WTC11 (cell line): ENCODE measurements at regions not wholly inside any gene's neighbourhood (a gene's known extent, or its start where the extent isn't known, plus 50 kb on each side); places are given as distances from the start of the nearest gene placed in this dataset.

ENCODE experiments used
- ATAC-seq: fragments of 200-7000 bp; cut with Tn5 transposase; 2 replicates; pipeline ENCODE4 v1.10.0; 2021; ENCODE audit warnings: mild to moderate bottlenecking, moderate library complexity
- CTCF ChIA-PET: fragments of 300-600 bp; sonication (Branson Sonifier 250); formaldehyde crosslinking; loops from one replicate; lab custom pipeline; 2021; ENCODE audit warnings: antibody characterized with exemption; lab: Charles Lee
- POLR2A ChIA-PET: fragments of 350-600 bp; sonication (Branson Sonifier 250); formaldehyde crosslinking; loops from one replicate; lab custom pipeline; 2021; ENCODE audit warnings: antibody characterized with exemption; lab: Charles Lee
- DNase-seq: peaks from one replicate; pipeline ENCODE4 v3.0.0; 2021; ENCODE audit warnings: low spot score
- H3K27ac Mint-ChIP-seq: 2 replicates; pipeline ENCODE4 v1.8.0; 2021; ENCODE audit warnings: mixed read lengths
- H3K27me3 Mint-ChIP-seq: 2 replicates; pipeline ENCODE4 v1.8.0; 2021; ENCODE audit warnings: low read depth, mild to moderate bottlenecking, moderate library complexity, mixed read lengths
- H3K36me3 Mint-ChIP-seq: 2 replicates; pipeline ENCODE4 v1.8.0; 2021; ENCODE audit warnings: mixed read lengths
- H3K4me1 Mint-ChIP-seq: 2 replicates; pipeline ENCODE4 v1.8.0; 2022; ENCODE audit warnings: mixed read lengths
- H3K4me3 Mint-ChIP-seq: 2 replicates; pipeline ENCODE4 v1.8.0; 2021; ENCODE audit warnings: mild to moderate bottlenecking, moderate library complexity, mixed read lengths
- H3K9me3 Mint-ChIP-seq: 2 replicates; pipeline ENCODE4 v1.8.0; 2021; ENCODE audit warnings: mixed read lengths
- ETV6 ChIP-seq: sonication (generic); formaldehyde crosslinking; IDR thresholded peaks from 2 replicates; pipeline ENCODE4 v1.8.1; 2022; ENCODE audit warnings: mild to moderate bottlenecking, missing genetic modification reagents
- FOXJ3 ChIP-seq: sonication (generic); formaldehyde crosslinking; IDR thresholded peaks from 2 replicates; pipeline ENCODE4 v1.9.0; 2021; ENCODE audit warnings: missing genetic modification reagents, mild to moderate bottlenecking, borderline replicate concordance
- FOXK1 ChIP-seq: sonication (generic); formaldehyde crosslinking; IDR thresholded peaks from 2 replicates; pipeline ENCODE4 v1.8.0; 2022; ENCODE audit warnings: mild to moderate bottlenecking, moderate library complexity, missing genetic modification reagents
- FOXP4 ChIP-seq: sonication (generic); formaldehyde crosslinking; IDR thresholded peaks from 2 replicates; pipeline ENCODE4 v1.8.0; 2022; ENCODE audit warnings: mild to moderate bottlenecking, missing genetic modification reagents
- GABPB1 ChIP-seq: sonication (generic); formaldehyde crosslinking; IDR thresholded peaks from 2 replicates; pipeline ENCODE4 v1.8.1; 2023; ENCODE audit warnings: mild to moderate bottlenecking, missing genetic modification reagents
- GTF2I ChIP-seq: fragments of 250-450 bp; sonication (Bioruptor Pico); conservative IDR thresholded peaks from 2 replicates; pipeline ENCODE4 v1.4.0; 2021; ENCODE audit warnings: mild to moderate bottlenecking
- HMGA2 ChIP-seq: fragments of 250-450 bp; sonication (Bioruptor Pico); IDR thresholded peaks from 2 replicates; pipeline ENCODE4 v1.4.0; 2021; ENCODE audit warnings: mild to moderate bottlenecking, moderate library complexity
- RELA ChIP-seq: sonication (generic); formaldehyde crosslinking; IDR thresholded peaks from 2 replicates; pipeline ENCODE4 v1.8.1; 2022; ENCODE audit warnings: missing genetic modification reagents, mild to moderate bottlenecking, borderline replicate concordance
- SMAD4 ChIP-seq: sonication (generic); formaldehyde crosslinking; IDR thresholded peaks from 2 replicates; pipeline ENCODE4 v1.8.0; 2022; ENCODE audit warnings: mild to moderate bottlenecking, missing genetic modification reagents
- TP53 ChIP-seq: sonication (generic); formaldehyde crosslinking; IDR thresholded peaks from 2 replicates; pipeline ENCODE4 v1.8.1; 2023; ENCODE audit warnings: mild to moderate bottlenecking, missing genetic modification reagents
- ZBTB21 ChIP-seq: sonication (generic); formaldehyde crosslinking; IDR thresholded peaks from 2 replicates; pipeline ENCODE4 v1.8.1; 2023; ENCODE audit warnings: mild to moderate bottlenecking, missing genetic modification reagents, borderline replicate concordance
- ZNF263 ChIP-seq: sonication (generic); formaldehyde crosslinking; IDR thresholded peaks from 2 replicates; pipeline ENCODE4 v1.8.1; 2022; ENCODE audit warnings: low read depth, mild to moderate bottlenecking, moderate library complexity, missing genetic modification reagents
- TF ChIP-seq, protein P1 (sequence below): fragments of 200-600 bp; IDR thresholded peaks from 2 replicates; pipeline ENCODE4 v1.8.0; 2022; ENCODE audit warnings: antibody characterized with exemption
- TF ChIP-seq, protein P2 (sequence below): sonication (generic); formaldehyde crosslinking; IDR thresholded peaks from 2 replicates; pipeline ENCODE4 v1.8.1; 2023; ENCODE audit warnings: mild to moderate bottlenecking, missing genetic modification reagents
- TF ChIP-seq, protein P3 (sequence below): sonication (generic); formaldehyde crosslinking; IDR thresholded peaks from 2 replicates; pipeline ENCODE4 v1.8.0; 2023; ENCODE audit warnings: missing genetic modification reagents
- TF ChIP-seq, protein P4 (sequence below): sonication (generic); formaldehyde crosslinking; IDR thresholded peaks from 2 replicates; pipeline ENCODE4 v1.8.1; 2022; ENCODE audit warnings: missing genetic modification reagents, borderline replicate concordance
- TF ChIP-seq, protein P5 (sequence below): fragments of 250-450 bp; sonication (Bioruptor Pico); IDR thresholded peaks from 2 replicates; pipeline ENCODE4 v2.1.2; 2022; ENCODE audit warnings: mild to moderate bottlenecking, moderate library complexity
- TF ChIP-seq, protein P6 (sequence below): sonication (generic); formaldehyde crosslinking; IDR thresholded peaks from 2 replicates; pipeline ENCODE4 v1.8.0; 2023; ENCODE audit warnings: missing genetic modification reagents, mild to moderate bottlenecking, borderline replicate concordance
- TF ChIP-seq, protein P7 (sequence below): sonication (generic); formaldehyde crosslinking; IDR thresholded peaks from 2 replicates; pipeline ENCODE4 v1.8.0; 2022; ENCODE audit warnings: mild to moderate bottlenecking, missing genetic modification reagents

DNA sequence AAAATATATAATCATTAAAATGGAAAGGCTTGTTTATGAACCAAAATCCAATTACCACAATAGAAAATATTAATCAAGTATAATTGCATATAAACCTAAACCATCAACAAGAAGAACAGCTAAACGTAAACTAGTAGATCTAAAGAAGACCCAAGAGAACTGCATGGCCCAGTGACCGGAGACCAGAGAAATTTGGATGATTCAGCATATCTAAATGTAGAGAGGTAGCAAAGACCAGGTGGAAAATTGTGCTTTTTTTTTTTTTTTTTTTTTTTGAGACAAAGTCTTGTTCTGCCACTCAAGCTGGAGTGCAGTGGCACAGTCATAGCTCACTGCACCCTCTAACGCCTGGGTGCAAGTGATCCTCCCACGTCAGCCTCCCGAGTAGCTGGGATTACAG is 207.2 kb upstream of the SEMA3E start:
- no peaks in the 10 kb centered on the region for H3K36me3 Mint-ChIP-seq
- ATAC-seq = no peak
- ChIA-PET CTCF (no interaction called here), POLR2A (no interaction called here)
- no peaks in the 10 kb centered on the region for H3K4me1 Mint-ChIP-seq
- no peak overlapping the region for H3K4me3 Mint-ChIP-seq
- no peaks in the 10 kb centered on the region for H3K27me3 Mint-ChIP-seq
- H3K9me3 Mint-ChIP-seq = no peaks in the 10 kb centered on the region
- H3K27ac Mint-ChIP-seq = no peak overlapping the region
- no peak for DNase-seq
- TF ChIP-seq TP53 (CRISPR knock-in tag) (no peak), FOXJ3 (CRISPR knock-in tag) (no peak), FOXK1 (no peak), SMAD4 (CRISPR knock-in tag) (no peak), GABPB1 (CRISPR knock-in tag) (no peak), HMGA2 (no peak), FOXP4 (no peak), ZNF263 (no peak), GTF2I (no peak), RELA (CRISPR knock-in tag) (no peak), ZBTB21 (CRISPR knock-in tag) (no peak), ETV6 (CRISPR knock-in tag) (no peak)
- TF ChIP-seq, protein P1, sequence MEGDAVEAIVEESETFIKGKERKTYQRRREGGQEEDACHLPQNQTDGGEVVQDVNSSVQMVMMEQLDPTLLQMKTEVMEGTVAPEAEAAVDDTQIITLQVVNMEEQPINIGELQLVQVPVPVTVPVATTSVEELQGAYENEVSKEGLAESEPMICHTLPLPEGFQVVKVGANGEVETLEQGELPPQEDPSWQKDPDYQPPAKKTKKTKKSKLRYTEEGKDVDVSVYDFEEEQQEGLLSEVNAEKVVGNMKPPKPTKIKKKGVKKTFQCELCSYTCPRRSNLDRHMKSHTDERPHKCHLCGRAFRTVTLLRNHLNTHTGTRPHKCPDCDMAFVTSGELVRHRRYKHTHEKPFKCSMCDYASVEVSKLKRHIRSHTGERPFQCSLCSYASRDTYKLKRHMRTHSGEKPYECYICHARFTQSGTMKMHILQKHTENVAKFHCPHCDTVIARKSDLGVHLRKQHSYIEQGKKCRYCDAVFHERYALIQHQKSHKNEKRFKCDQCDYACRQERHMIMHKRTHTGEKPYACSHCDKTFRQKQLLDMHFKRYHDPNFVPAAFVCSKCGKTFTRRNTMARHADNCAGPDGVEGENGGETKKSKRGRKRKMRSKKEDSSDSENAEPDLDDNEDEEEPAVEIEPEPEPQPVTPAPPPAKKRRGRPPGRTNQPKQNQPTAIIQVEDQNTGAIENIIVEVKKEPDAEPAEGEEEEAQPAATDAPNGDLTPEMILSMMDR = no peak
- TF ChIP-seq, protein P2, sequence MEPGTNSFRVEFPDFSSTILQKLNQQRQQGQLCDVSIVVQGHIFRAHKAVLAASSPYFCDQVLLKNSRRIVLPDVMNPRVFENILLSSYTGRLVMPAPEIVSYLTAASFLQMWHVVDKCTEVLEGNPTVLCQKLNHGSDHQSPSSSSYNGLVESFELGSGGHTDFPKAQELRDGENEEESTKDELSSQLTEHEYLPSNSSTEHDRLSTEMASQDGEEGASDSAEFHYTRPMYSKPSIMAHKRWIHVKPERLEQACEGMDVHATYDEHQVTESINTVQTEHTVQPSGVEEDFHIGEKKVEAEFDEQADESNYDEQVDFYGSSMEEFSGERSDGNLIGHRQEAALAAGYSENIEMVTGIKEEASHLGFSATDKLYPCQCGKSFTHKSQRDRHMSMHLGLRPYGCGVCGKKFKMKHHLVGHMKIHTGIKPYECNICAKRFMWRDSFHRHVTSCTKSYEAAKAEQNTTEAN (CRISPR knock-in tag) = no peak
- TF ChIP-seq, protein P3, sequence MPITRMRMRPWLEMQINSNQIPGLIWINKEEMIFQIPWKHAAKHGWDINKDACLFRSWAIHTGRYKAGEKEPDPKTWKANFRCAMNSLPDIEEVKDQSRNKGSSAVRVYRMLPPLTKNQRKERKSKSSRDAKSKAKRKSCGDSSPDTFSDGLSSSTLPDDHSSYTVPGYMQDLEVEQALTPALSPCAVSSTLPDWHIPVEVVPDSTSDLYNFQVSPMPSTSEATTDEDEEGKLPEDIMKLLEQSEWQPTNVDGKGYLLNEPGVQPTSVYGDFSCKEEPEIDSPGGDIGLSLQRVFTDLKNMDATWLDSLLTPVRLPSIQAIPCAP = no peak
- TF ChIP-seq, protein P4, sequence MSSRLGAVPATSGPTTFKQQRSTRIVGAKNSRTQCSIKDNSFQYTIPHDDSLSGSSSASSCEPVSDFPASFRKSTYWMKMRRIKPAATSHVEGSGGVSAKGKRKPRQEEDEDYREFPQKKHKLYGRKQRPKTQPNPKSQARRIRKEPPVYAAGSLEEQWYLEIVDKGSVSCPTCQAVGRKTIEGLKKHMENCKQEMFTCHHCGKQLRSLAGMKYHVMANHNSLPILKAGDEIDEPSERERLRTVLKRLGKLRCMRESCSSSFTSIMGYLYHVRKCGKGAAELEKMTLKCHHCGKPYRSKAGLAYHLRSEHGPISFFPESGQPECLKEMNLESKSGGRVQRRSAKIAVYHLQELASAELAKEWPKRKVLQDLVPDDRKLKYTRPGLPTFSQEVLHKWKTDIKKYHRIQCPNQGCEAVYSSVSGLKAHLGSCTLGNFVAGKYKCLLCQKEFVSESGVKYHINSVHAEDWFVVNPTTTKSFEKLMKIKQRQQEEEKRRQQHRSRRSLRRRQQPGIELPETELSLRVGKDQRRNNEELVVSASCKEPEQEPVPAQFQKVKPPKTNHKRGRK (CRISPR knock-in tag) = no peak
- TF ChIP-seq, protein P5, sequence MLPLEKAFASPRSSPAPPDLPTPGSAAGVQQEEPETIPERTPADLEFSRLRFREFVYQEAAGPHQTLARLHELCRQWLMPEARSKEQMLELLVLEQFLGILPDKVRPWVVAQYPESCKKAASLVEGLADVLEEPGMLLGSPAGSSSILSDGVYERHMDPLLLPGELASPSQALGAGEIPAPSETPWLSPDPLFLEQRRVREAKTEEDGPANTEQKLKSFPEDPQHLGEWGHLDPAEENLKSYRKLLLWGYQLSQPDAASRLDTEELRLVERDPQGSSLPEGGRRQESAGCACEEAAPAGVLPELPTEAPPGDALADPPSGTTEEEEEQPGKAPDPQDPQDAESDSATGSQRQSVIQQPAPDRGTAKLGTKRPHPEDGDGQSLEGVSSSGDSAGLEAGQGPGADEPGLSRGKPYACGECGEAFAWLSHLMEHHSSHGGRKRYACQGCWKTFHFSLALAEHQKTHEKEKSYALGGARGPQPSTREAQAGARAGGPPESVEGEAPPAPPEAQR (CRISPR knock-in tag) = no peak
- TF ChIP-seq, protein P6, sequence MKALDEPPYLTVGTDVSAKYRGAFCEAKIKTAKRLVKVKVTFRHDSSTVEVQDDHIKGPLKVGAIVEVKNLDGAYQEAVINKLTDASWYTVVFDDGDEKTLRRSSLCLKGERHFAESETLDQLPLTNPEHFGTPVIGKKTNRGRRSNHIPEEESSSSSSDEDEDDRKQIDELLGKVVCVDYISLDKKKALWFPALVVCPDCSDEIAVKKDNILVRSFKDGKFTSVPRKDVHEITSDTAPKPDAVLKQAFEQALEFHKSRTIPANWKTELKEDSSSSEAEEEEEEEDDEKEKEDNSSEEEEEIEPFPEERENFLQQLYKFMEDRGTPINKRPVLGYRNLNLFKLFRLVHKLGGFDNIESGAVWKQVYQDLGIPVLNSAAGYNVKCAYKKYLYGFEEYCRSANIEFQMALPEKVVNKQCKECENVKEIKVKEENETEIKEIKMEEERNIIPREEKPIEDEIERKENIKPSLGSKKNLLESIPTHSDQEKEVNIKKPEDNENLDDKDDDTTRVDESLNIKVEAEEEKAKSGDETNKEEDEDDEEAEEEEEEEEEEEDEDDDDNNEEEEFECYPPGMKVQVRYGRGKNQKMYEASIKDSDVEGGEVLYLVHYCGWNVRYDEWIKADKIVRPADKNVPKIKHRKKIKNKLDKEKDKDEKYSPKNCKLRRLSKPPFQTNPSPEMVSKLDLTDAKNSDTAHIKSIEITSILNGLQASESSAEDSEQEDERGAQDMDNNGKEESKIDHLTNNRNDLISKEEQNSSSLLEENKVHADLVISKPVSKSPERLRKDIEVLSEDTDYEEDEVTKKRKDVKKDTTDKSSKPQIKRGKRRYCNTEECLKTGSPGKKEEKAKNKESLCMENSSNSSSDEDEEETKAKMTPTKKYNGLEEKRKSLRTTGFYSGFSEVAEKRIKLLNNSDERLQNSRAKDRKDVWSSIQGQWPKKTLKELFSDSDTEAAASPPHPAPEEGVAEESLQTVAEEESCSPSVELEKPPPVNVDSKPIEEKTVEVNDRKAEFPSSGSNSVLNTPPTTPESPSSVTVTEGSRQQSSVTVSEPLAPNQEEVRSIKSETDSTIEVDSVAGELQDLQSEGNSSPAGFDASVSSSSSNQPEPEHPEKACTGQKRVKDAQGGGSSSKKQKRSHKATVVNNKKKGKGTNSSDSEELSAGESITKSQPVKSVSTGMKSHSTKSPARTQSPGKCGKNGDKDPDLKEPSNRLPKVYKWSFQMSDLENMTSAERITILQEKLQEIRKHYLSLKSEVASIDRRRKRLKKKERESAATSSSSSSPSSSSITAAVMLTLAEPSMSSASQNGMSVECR (CRISPR knock-in tag) = no peak
- TF ChIP-seq, protein P7, sequence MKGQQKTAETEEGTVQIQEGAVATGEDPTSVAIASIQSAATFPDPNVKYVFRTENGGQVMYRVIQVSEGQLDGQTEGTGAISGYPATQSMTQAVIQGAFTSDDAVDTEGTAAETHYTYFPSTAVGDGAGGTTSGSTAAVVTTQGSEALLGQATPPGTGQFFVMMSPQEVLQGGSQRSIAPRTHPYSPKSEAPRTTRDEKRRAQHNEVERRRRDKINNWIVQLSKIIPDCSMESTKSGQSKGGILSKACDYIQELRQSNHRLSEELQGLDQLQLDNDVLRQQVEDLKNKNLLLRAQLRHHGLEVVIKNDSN (CRISPR knock-in tag) = no peak
